ENCODE measurements at regions not wholly inside any gene's neighbourhood (a gene's known extent, or its start where the extent isn't known, plus 50 kb on each side); places are given as distances from the start of the nearest gene placed in this dataset.
A peak's percentile ranks its signal among the peaks of the same experiment; 100 is the strongest.

- H3K79me2 ChIP-seq (ENCODE audit: low read depth) = no peaks in the 10 kb centered on the region
- Mint-ChIP-seq H3K9me3 (no peaks in the 10 kb centered on the region), H3K4me3 (no peak overlapping the region), H3K36me3 (no peaks in the 10 kb centered on the region), H3K27me3 (ENCODE audit: insufficient read depth, low read depth) (no peaks in the 10 kb centered on the region), H3K27ac (no peak overlapping the region), H3K4me1 (no peaks in the 10 kb centered on the region)
- no peak overlapping the region for H3K9ac ChIP-seq
- H3K27me3 ChIP-seq = no peaks in the 10 kb centered on the region
- no peak overlapping the region for H2AFZ ChIP-seq (replicated peaks)
- H3K4me2 ChIP-seq = no peak overlapping the region
- H3F3A ChIP-seq (ENCODE audit: low read depth) = no peaks in the 10 kb centered on the region
- no peak overlapping the region for H3K27ac ChIP-seq
- no peaks in the 10 kb centered on the region for H3K4me1 ChIP-seq
- no peak for TF ChIP-seq EZH2phosphoT487 (IDR thresholded peaks at IDR 0.05)
- no peak for TF ChIP-seq EZH2 (IDR thresholded peaks at IDR 0.05)
- no peak for TF ChIP-seq CTCF (IDR thresholded peaks at IDR 0.05)
- H3K9me3 ChIP-seq (ENCODE audit: low read depth) = no peaks in the 10 kb centered on the region
- DNase-seq (ENCODE audit: low spot score) = no peak
- H4K20me1 ChIP-seq (ENCODE audit: low read depth) = no peaks in the 10 kb centered on the region
- no peak overlapping the region for H3K4me3 ChIP-seq
- no peaks in the 10 kb centered on the region for H3K36me3 ChIP-seq
Measured at GRCh38 chr21:28252928-28253327, 739.7 kb downstream of the LTN1 start.

DNA sequence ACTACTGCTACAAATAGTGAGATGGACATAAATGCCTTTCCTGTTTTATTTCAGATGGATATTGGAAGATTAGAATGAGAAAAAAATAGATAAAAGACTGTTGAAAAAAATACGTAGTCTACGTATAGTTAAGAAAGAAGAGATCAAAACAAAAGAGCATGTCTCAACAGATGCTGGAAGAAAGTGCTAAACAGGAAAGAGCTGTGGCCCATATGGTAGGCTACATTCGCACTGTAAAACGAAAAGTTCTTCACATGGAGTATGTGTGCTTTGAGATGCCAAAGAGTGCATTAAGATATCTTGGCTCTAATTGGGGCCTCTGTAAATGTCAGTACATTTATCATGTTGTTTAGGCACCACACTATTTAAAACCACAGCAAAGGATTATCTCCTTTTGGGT is 741.7 kb downstream of the LTN1 start:
- Histone ChIP-seq H3K9me3 (ENCODE audit: low read depth) (no peaks in the 10 kb centered on the region), H3K4me2 (no peak overlapping the region), H3K4me3 (no peak overlapping the region), H4K20me1 (ENCODE audit: low read depth) (no peaks in the 10 kb centered on the region), H2AFZ (replicated peaks) (peak overlapping the region; percentile 47), H3K9ac (no peak overlapping the region), H3F3A (ENCODE audit: low read depth) (no peaks in the 10 kb centered on the region), H3K27ac (no peak overlapping the region), H3K79me2 (ENCODE audit: low read depth) (no peaks in the 10 kb centered on the region), H3K4me1 (no peaks in the 10 kb centered on the region), H3K27me3 (no peaks in the 10 kb centered on the region), H3K36me3 (no peaks in the 10 kb centered on the region)
- no peak overlapping the region for H3K4me3 Mint-ChIP-seq
- no peaks in the 10 kb centered on the region for H3K9me3 Mint-ChIP-seq
- no peaks in the 10 kb centered on the region for H3K4me1 Mint-ChIP-seq
- H3K27me3 Mint-ChIP-seq (ENCODE audit: insufficient read depth, low read depth) = no peaks in the 10 kb centered on the region
- TF ChIP-seq EZH2 (IDR thresholded peaks at IDR 0.05) (no peak), CTCF (IDR thresholded peaks at IDR 0.05) (no peak), EZH2phosphoT487 (IDR thresholded peaks at IDR 0.05) (no peak)
- DNase-seq (ENCODE audit: low spot score) = no peak
- no peak overlapping the region for H3K27ac Mint-ChIP-seq
- no peaks in the 10 kb centered on the region for H3K36me3 Mint-ChIP-seq

- H3K27ac Mint-ChIP-seq = no peak overlapping the region
- Histone ChIP-seq H3F3A (ENCODE audit: low read depth) (no peaks in the 10 kb centered on the region), H3K4me2 (no peak overlapping the region), H3K9me3 (ENCODE audit: low read depth) (no peaks in the 10 kb centered on the region), H3K79me2 (ENCODE audit: low read depth) (no peaks in the 10 kb centered on the region), H3K36me3 (no peaks in the 10 kb centered on the region), H3K9ac (no peak overlapping the region), H3K27me3 (no peaks in the 10 kb centered on the region), H3K27ac (no peak overlapping the region), H3K4me1 (no peaks in the 10 kb centered on the region), H3K4me3 (no peak overlapping the region), H4K20me1 (ENCODE audit: low read depth) (no peaks in the 10 kb centered on the region), H2AFZ (replicated peaks) (no peak overlapping the region)
- no peak for DNase-seq (ENCODE audit: low spot score)
- H3K9me3 Mint-ChIP-seq = no peaks in the 10 kb centered on the region
- H3K4me3 Mint-ChIP-seq = no peak overlapping the region
- no peaks in the 10 kb centered on the region for H3K4me1 Mint-ChIP-seq
- no peaks in the 10 kb centered on the region for H3K36me3 Mint-ChIP-seq
- no peaks in the 10 kb centered on the region for H3K27me3 Mint-ChIP-seq (ENCODE audit: insufficient read depth, low read depth)
- no peak for TF ChIP-seq EZH2phosphoT487 (IDR thresholded peaks at IDR 0.05)
- no peak for TF ChIP-seq EZH2 (IDR thresholded peaks at IDR 0.05)
- TF ChIP-seq CTCF (IDR thresholded peaks at IDR 0.05) = no peak
Measured at GRCh38 chr21:28247454-28248020, 745.1 kb downstream of the LTN1 start.
